H9 (cell line): ENCODE measurements at regions not wholly inside any gene's neighbourhood (a gene's known extent, or its start where the extent isn't known, plus 50 kb on each side); places are given as distances from the start of the nearest gene placed in this dataset.

Source experiments
- DNase-seq: peaks from one replicate; pipeline ENCODE4 v3.0.0-alpha.2; 2017
- H2AFZ ChIP-seq: one replicate; pipeline ENCODE4 v1.6.1; 2013; ENCODE audit warnings: mild to moderate bottlenecking, low read length, control low read depth, moderate library complexity
- H2AK5ac ChIP-seq: 2 replicates; pipeline ENCODE4 v1.6.1; 2013; ENCODE audit warnings: low read length, control low read depth, mixed read lengths; ENCODE audit not compliant: insufficient read length
- H2BK120ac ChIP-seq: one replicate; pipeline ENCODE4 v1.6.1; 2013; ENCODE audit warnings: low read depth, mild to moderate bottlenecking, low read length, control low read depth, inconsistent platforms; ENCODE audit not compliant: poor library complexity, severe bottlenecking
- H2BK12ac ChIP-seq: 2 replicates; pipeline ENCODE4 v1.6.1; 2013; ENCODE audit warnings: low read length, control low read depth, mixed read lengths, low read depth; ENCODE audit not compliant: insufficient read length
- H2BK15ac ChIP-seq: 2 replicates; pipeline ENCODE4 v1.6.1; 2013; ENCODE audit warnings: low read depth, low read length, control low read depth
- H2BK20ac ChIP-seq: one replicate; pipeline ENCODE4 v1.6.1; 2013; ENCODE audit warnings: low read depth, mild to moderate bottlenecking, low read length, control low read depth, inconsistent platforms; ENCODE audit not compliant: poor library complexity, severe bottlenecking
- H2BK5ac ChIP-seq: 2 replicates; pipeline ENCODE4 v1.6.1; 2013; ENCODE audit warnings: low read length, control low read depth, mixed read lengths; ENCODE audit not compliant: insufficient read length
- H3K14ac ChIP-seq: 2 replicates; pipeline ENCODE4 v1.6.1; 2013; ENCODE audit warnings: low read length, control low read depth; ENCODE audit not compliant: insufficient read depth
- H3K18ac ChIP-seq: 2 replicates; pipeline ENCODE4 v1.6.1; 2013; ENCODE audit warnings: low read depth, mild to moderate bottlenecking, mixed read lengths, low read length, control low read depth; ENCODE audit not compliant: insufficient read length
- H3K23ac ChIP-seq: 2 replicates; pipeline ENCODE4 v1.6.1; 2013; ENCODE audit warnings: low read length, control low read depth, mixed read lengths, low read depth; ENCODE audit not compliant: insufficient read length
- H3K23me2 ChIP-seq: 2 replicates; pipeline ENCODE4 v1.6.1; 2013; ENCODE audit warnings: low read depth, mild to moderate bottlenecking, mixed read lengths, low read length, control low read depth; ENCODE audit not compliant: insufficient read length, poor library complexity, severe bottlenecking
- H3K27ac ChIP-seq: 2 replicates; pipeline ENCODE4 v1.5.1; 2013; ENCODE audit warnings: low read length, control low read depth, mixed read lengths, low read depth; ENCODE audit not compliant: insufficient read length
- H3K27me3 ChIP-seq: 2 replicates; pipeline ENCODE4 v1.6.1; 2013; ENCODE audit warnings: low read length, control low read depth, inconsistent platforms; ENCODE audit not compliant: insufficient read depth
- H3K4ac ChIP-seq: 2 replicates; pipeline ENCODE4 v1.6.1; 2013; ENCODE audit warnings: low read depth, mild to moderate bottlenecking, control low read depth, inconsistent platforms, low read length, moderate library complexity
- H3K4me1 ChIP-seq: 2 replicates; pipeline ENCODE4 v1.6.1; 2013; ENCODE audit warnings: low read length, control low read depth, inconsistent platforms; ENCODE audit not compliant: insufficient read depth
- H3K4me2 ChIP-seq: 2 replicates; pipeline ENCODE4 v1.6.1; 2013; ENCODE audit warnings: low read length, control low read depth, mixed read lengths; ENCODE audit not compliant: insufficient read length, insufficient read depth
- H3K56ac ChIP-seq: 2 replicates; pipeline ENCODE4 v1.6.1; 2013; ENCODE audit warnings: low read depth, mild to moderate bottlenecking, mixed read lengths, low read length, control low read depth; ENCODE audit not compliant: insufficient read length
- H3K79me1 ChIP-seq: 2 replicates; pipeline ENCODE4 v1.6.1; 2013; ENCODE audit warnings: low read depth, mild to moderate bottlenecking, moderate library complexity, low read length, control low read depth, inconsistent platforms; ENCODE audit not compliant: insufficient read depth, poor library complexity, severe bottlenecking
- H3K79me2 ChIP-seq: 2 replicates; pipeline ENCODE4 v1.6.1; 2013; ENCODE audit warnings: low read length, control low read depth, inconsistent platforms; ENCODE audit not compliant: insufficient read depth
- H3K9ac ChIP-seq: 2 replicates; pipeline ENCODE4 v1.6.1; 2013; ENCODE audit warnings: low read length, control low read depth, mixed read lengths; ENCODE audit not compliant: insufficient read length; ENCODE audit errors: extremely low read depth
- H3K9me3 ChIP-seq: one replicate; pipeline ENCODE4 v1.6.1; 2013; ENCODE audit warnings: low read depth, low read length, inconsistent platforms; ENCODE audit not compliant: control insufficient read depth
- H3T11ph ChIP-seq: one replicate; pipeline ENCODE4 v1.6.1; 2013; ENCODE audit warnings: mild to moderate bottlenecking, low read length, control low read depth, inconsistent platforms
- H4K20me1 ChIP-seq: one replicate; pipeline ENCODE4 v1.6.1; 2013; ENCODE audit not compliant: control insufficient read depth, insufficient read length, insufficient read depth
- H4K5ac ChIP-seq: 2 replicates; pipeline ENCODE4 v1.6.1; 2013; ENCODE audit warnings: low read depth, mild to moderate bottlenecking, mixed read lengths, low read length, control low read depth; ENCODE audit not compliant: insufficient read length
- H4K8ac ChIP-seq: replicated peaks from 2 replicates; pipeline ENCODE4 v1.6.1; 2013; ENCODE audit warnings: low read length, control low read depth, mixed read lengths, low read depth; ENCODE audit not compliant: insufficient read length
- H4K91ac ChIP-seq: 2 replicates; pipeline ENCODE4 v1.6.1; 2013; ENCODE audit warnings: low read depth, mild to moderate bottlenecking, moderate library complexity, mixed read lengths, low read length, control low read depth; ENCODE audit not compliant: insufficient read length
- H3K27ac Mint-ChIP-seq, 3 experiments: 2 replicates in 2 of 3; 3 replicates in 1 of 3; pipeline ENCODE4 v1.8.0; 2020 to 2021; ENCODE audit warnings: mixed read lengths in 3 of 3, mild to moderate bottlenecking in 1 of 3, moderate library complexity in 1 of 3
- H3K27me3 Mint-ChIP-seq: 2 replicates; pipeline ENCODE4 v1.8.0; 2021; ENCODE audit warnings: low read depth, mild to moderate bottlenecking, moderate library complexity, mixed read lengths
- H3K36me3 Mint-ChIP-seq, 3 experiments: 2 replicates in 2 of 3; 3 replicates in 1 of 3; pipeline ENCODE4 v1.8.0; 2020 to 2021; ENCODE audit warnings: low read depth in 3 of 3, mixed read lengths in 3 of 3; ENCODE audit not compliant: insufficient read depth in 1 of 3
- H3K4me1 Mint-ChIP-seq, 2 experiments: 2 replicates each; pipeline ENCODE4 v1.8.0; 2020; ENCODE audit warnings: mixed read lengths in 2 of 2
- H3K4me3 Mint-ChIP-seq, 2 experiments: 2 replicates in 1 of 2; 3 replicates in 1 of 2; pipeline ENCODE4 v1.8.0; 2020 to 2021; ENCODE audit warnings: mild to moderate bottlenecking in 2 of 2, mixed read lengths in 2 of 2, moderate library complexity in 1 of 2
- H3K9me3 Mint-ChIP-seq, 2 experiments: 2 replicates in 1 of 2; 3 replicates in 1 of 2; pipeline ENCODE4 v1.8.0; 2020; ENCODE audit warnings: mild to moderate bottlenecking in 2 of 2, mixed read lengths in 2 of 2, moderate library complexity in 1 of 2
- WGBS: extraction: QIAGEN DNeasy Blood & Tissue Kit; methylation state at CpG from one replicate; pipeline ENCODE4 v1.1.7; 2013; ENCODE audit warnings: missing lambda C conversion rate, low lambda C conversion rate, mixed read lengths; ENCODE audit not compliant: insufficient read length; ENCODE audit errors: extremely low coverage; 5-methylcytosine and 5-hydroxymethylcytosine counted together
- TF ChIP-seq, protein P1 (sequence below): fragments of 200-600 bp; sonication (generic); conservative IDR thresholded peaks from 3 replicates; pipeline ENCODE4 v1.8.0; 2021; ENCODE audit warnings: antibody characterized with exemption, mild to moderate bottlenecking

DNA sequence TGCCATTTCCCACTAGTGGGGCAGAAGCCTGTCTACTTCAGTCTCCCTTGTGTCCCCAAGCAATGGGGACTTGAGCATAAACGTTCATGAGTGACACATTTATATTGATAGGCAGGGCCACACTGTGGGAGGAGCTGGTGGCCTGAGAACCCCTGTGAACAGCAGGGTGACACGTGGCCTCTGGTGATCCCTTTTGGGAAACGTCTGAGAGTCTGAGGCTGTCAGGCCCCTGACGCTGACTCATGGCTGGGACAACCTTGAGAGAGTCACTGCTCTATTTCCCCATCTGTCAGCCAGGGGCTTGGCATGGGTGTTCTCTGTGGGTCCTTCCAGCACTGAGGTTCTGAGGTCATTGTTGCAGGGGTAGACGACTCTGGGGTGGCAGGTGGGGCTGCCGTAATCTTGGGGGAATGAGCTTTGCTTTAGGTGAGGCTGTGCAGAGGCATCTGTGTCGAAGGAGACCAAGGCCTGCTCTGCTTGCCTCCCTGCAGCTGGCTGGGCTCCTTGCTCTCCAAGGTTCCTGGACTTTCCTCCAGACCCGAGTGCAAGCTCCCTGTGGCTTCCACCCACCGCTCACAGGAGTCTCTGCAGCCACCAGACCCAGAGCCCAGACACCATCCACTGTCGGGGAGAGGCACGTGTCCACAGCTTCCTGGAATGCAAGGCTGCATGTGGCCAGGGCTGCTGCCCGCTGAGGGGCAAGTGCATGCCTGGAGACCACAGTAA lies 54.7 kb downstream of the SMIM38 start:
- Histone ChIP-seq H3K27ac (no peak overlapping the region), H4K20me1 (no peaks in the 10 kb centered on the region), H3K4me2 (no peak overlapping the region), H3K23me2 (no peaks in the 10 kb centered on the region), H4K5ac (no peak overlapping the region), H2BK120ac (no peak overlapping the region), H2AK5ac (no peak overlapping the region), H3K14ac (no peak overlapping the region), H3K9ac (no peak overlapping the region), H3K4me1 (no peaks in the 10 kb centered on the region), H3K27me3 (no peaks in the 10 kb centered on the region), H3K18ac (no peak overlapping the region), H3K79me1 (no peaks in the 10 kb centered on the region), H3K56ac (no peak overlapping the region), H2BK20ac (no peak overlapping the region), H2AFZ (no peak overlapping the region), H3T11ph (no peak overlapping the region), H3K79me2 (no peaks in the 10 kb centered on the region), H2BK5ac (no peak overlapping the region), H2BK15ac (no peak overlapping the region), H2BK12ac (no peak overlapping the region), H3K4ac (no peak overlapping the region), H3K9me3 (no peaks in the 10 kb centered on the region), H4K8ac (no peak overlapping the region), H3K23ac (no peak overlapping the region), H4K91ac (no peak overlapping the region)
- peaks cover 0 to 3% of the 10 kb centered on the region in 2 experiments; a peak in 3 of 5 replicates for H3K9me3 Mint-ChIP-seq
- H3K27me3 Mint-ChIP-seq: peaks cover 11% of the 10 kb centered on the region
- no peak overlapping the region for H3K4me3 Mint-ChIP-seq
- no peaks in the 10 kb centered on the region; a peak in 1 of 7 replicates for H3K36me3 Mint-ChIP-seq
- peak overlapping the region in 1 of 3 experiments; percentile 44; a peak in 1 of 7 replicates for H3K27ac Mint-ChIP-seq
- H3K4me1 Mint-ChIP-seq: peaks cover 0 to 6% of the 10 kb centered on the region in 2 experiments; a peak in 2 of 4 replicates
- no CpG with 5 or more reads among the region's 12 CpGs for WGBS
- DNase-seq: no peak
- TF ChIP-seq, protein P1, sequence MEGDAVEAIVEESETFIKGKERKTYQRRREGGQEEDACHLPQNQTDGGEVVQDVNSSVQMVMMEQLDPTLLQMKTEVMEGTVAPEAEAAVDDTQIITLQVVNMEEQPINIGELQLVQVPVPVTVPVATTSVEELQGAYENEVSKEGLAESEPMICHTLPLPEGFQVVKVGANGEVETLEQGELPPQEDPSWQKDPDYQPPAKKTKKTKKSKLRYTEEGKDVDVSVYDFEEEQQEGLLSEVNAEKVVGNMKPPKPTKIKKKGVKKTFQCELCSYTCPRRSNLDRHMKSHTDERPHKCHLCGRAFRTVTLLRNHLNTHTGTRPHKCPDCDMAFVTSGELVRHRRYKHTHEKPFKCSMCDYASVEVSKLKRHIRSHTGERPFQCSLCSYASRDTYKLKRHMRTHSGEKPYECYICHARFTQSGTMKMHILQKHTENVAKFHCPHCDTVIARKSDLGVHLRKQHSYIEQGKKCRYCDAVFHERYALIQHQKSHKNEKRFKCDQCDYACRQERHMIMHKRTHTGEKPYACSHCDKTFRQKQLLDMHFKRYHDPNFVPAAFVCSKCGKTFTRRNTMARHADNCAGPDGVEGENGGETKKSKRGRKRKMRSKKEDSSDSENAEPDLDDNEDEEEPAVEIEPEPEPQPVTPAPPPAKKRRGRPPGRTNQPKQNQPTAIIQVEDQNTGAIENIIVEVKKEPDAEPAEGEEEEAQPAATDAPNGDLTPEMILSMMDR: no peak
